Astrocyte (in vitro differentiated cells and primary cell): ENCODE measurements at regions not wholly inside any gene's neighbourhood (a gene's known extent, or its start where the extent isn't known, plus 50 kb on each side); places are given as distances from the start of the nearest gene placed in this dataset.

Source experiments
- DNase-seq: peaks from one replicate; pipeline ENCODE4 v3.0.0-alpha.2; 2010; ENCODE audit warnings: low read depth
- FAIRE-seq: peaks from 2 replicates; lab custom pipeline; 2011; peaks lifted over from hg19 to GRCh38; lab: Jason Lieb, UNC
- H2AFZ ChIP-seq: 2 replicates; pipeline ENCODE4 v1.6.0; 2012; ENCODE audit warnings: low read depth, low read length, inconsistent platforms
- H3K27ac ChIP-seq: 2 replicates; pipeline ENCODE4 v1.5.1; 2011; ENCODE audit warnings: low read depth, low read length, inconsistent platforms
- H3K27me3 ChIP-seq: 2 replicates; pipeline ENCODE4 v1.6.0; 2011; ENCODE audit warnings: low read length, inconsistent platforms; ENCODE audit not compliant: insufficient read depth
- H3K36me3 ChIP-seq: 2 replicates; pipeline ENCODE4 v1.5.1; 2011; ENCODE audit warnings: low read length, inconsistent platforms; ENCODE audit not compliant: insufficient read depth
- H3K4me1 ChIP-seq: 2 replicates; pipeline ENCODE4 v1.5.1; 2011; ENCODE audit warnings: low read length, inconsistent platforms; ENCODE audit not compliant: insufficient read depth
- H3K4me2 ChIP-seq: 2 replicates; pipeline ENCODE4 v1.6.0; 2012; ENCODE audit warnings: low read length, inconsistent platforms
- H3K4me3 ChIP-seq: 2 replicates; pipeline ENCODE4 v1.5.1; 2011; ENCODE audit warnings: low read depth, mild to moderate bottlenecking, low read length, inconsistent platforms; ENCODE audit not compliant: insufficient read depth
- H3K79me2 ChIP-seq: 2 replicates; pipeline ENCODE4 v1.6.0; 2012; ENCODE audit warnings: mild to moderate bottlenecking, low read length, inconsistent platforms; ENCODE audit not compliant: insufficient read depth
- H3K9ac ChIP-seq: 2 replicates; pipeline ENCODE4 v1.6.0; 2012; ENCODE audit warnings: mild to moderate bottlenecking, low read length, inconsistent platforms
- H3K9me3 ChIP-seq: 2 replicates; pipeline ENCODE4 v1.5.1; 2012; ENCODE audit warnings: low read depth, mild to moderate bottlenecking, low read length, inconsistent platforms; ENCODE audit not compliant: insufficient read depth
- H4K20me1 ChIP-seq: 2 replicates; pipeline ENCODE4 v1.6.0; 2012; ENCODE audit warnings: low read length, inconsistent platforms; ENCODE audit not compliant: insufficient read depth
- H3K27ac Mint-ChIP-seq: one replicate; pipeline ENCODE4 v1.8.0; 2021; ENCODE audit warnings: mild to moderate bottlenecking, mixed read lengths; ENCODE audit not compliant: unreplicated experiment
- H3K27me3 Mint-ChIP-seq: one replicate; pipeline ENCODE4 v1.8.0; 2021; ENCODE audit warnings: low read depth, mixed read lengths; ENCODE audit not compliant: unreplicated experiment
- H3K36me3 Mint-ChIP-seq: one replicate; pipeline ENCODE4 v1.8.0; 2021; ENCODE audit warnings: low read depth, mixed read lengths; ENCODE audit not compliant: unreplicated experiment
- H3K4me1 Mint-ChIP-seq: one replicate; pipeline ENCODE4 v1.8.0; 2021; ENCODE audit warnings: low read depth, mixed read lengths; ENCODE audit not compliant: unreplicated experiment
- H3K4me3 Mint-ChIP-seq: one replicate; pipeline ENCODE4 v1.8.0; 2021; ENCODE audit warnings: mild to moderate bottlenecking, moderate library complexity, mixed read lengths; ENCODE audit not compliant: unreplicated experiment
- H3K9me3 Mint-ChIP-seq: one replicate; pipeline ENCODE4 v1.8.0; 2021; ENCODE audit warnings: mild to moderate bottlenecking, mixed read lengths; ENCODE audit not compliant: unreplicated experiment
- EZH2 ChIP-seq: IDR thresholded peaks from 2 replicates; pipeline ENCODE4 v1.6.1; 2012; ENCODE audit warnings: mild to moderate bottlenecking, low read length, inconsistent platforms; ENCODE audit not compliant: insufficient read depth
- TF ChIP-seq, protein P1 (sequence below): IDR thresholded peaks from 2 replicates; pipeline ENCODE4 v1.5.1; 2011; ENCODE audit warnings: low read depth, mild to moderate bottlenecking, inconsistent platforms, low read length, moderate library complexity; ENCODE audit not compliant: insufficient read depth

DNA sequence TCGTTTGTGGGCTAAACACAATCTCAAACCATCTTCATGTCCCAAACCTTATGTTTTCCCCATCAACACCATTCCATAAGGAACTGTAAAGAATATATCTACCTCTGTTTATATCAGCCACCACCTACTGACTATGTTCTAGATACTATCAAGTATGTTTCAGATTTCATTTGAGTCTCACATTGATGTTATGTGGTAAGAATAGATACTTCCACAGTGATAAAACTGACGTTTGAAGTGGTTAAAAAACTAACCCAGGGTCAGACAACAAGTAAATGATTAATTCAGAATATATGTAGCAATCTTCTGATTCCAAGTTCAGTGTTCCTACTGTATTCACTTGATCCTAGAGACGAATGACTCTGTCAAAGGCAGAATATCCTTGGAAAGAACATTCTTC, 156.8 kb upstream of the RASGEF1B start:
- Mint-ChIP-seq H3K36me3 (no peaks in the 10 kb centered on the region), H3K27ac (no peak overlapping the region), H3K4me3 (no peak overlapping the region), H3K9me3 (no peaks in the 10 kb centered on the region), H3K27me3 (no peaks in the 10 kb centered on the region), H3K4me1 (peaks cover 35% of the 10 kb centered on the region)
- Histone ChIP-seq H3K4me3 (no peak overlapping the region), H3K4me1 (peaks cover 13% of the 10 kb centered on the region), H3K9me3 (no peaks in the 10 kb centered on the region), H3K27ac (no peak overlapping the region), H3K79me2 (no peaks in the 10 kb centered on the region), H4K20me1 (no peaks in the 10 kb centered on the region), H3K9ac (no peak overlapping the region), H3K4me2 (no peak overlapping the region), H3K27me3 (no peaks in the 10 kb centered on the region), H3K36me3 (no peaks in the 10 kb centered on the region), H2AFZ (no peak overlapping the region)
- DNase-seq (peak; percentile 1), FAIRE-seq (no peak)
- TF ChIP-seq, protein P1, sequence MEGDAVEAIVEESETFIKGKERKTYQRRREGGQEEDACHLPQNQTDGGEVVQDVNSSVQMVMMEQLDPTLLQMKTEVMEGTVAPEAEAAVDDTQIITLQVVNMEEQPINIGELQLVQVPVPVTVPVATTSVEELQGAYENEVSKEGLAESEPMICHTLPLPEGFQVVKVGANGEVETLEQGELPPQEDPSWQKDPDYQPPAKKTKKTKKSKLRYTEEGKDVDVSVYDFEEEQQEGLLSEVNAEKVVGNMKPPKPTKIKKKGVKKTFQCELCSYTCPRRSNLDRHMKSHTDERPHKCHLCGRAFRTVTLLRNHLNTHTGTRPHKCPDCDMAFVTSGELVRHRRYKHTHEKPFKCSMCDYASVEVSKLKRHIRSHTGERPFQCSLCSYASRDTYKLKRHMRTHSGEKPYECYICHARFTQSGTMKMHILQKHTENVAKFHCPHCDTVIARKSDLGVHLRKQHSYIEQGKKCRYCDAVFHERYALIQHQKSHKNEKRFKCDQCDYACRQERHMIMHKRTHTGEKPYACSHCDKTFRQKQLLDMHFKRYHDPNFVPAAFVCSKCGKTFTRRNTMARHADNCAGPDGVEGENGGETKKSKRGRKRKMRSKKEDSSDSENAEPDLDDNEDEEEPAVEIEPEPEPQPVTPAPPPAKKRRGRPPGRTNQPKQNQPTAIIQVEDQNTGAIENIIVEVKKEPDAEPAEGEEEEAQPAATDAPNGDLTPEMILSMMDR = no peak
- no peak for TF ChIP-seq EZH2

DNA sequence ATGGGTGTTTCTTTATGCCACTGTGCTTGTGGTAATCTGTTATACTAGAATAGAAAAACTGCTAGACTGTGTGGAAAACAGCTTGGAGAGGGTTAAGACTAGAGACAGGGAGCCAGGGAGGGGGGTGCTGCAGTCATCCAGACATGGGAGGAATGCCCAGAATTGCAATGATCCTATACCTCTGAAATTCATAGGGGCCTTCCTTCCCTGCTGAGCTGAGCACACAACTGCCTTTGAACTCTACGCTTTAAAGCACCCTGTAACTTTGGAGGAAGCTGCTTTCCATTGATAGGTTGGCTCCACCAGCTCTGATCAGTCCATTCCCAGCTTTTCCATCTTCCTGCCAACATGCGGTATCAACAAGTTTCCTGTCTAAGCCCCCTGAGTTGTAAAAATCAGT, 155.9 kb upstream of the RASGEF1B start:
- Mint-ChIP-seq H3K9me3 (no peaks in the 10 kb centered on the region), H3K4me1 (peaks cover 35% of the 10 kb centered on the region), H3K27me3 (no peaks in the 10 kb centered on the region), H3K36me3 (no peaks in the 10 kb centered on the region), H3K4me3 (no peak overlapping the region), H3K27ac (peak overlapping the region; percentile 0)
- no peaks in the 10 kb centered on the region for H3K9me3 ChIP-seq
- DNase-seq = peak; percentile 0
- no peak for FAIRE-seq
- H3K4me3 ChIP-seq = no peak overlapping the region
- H3K9ac ChIP-seq = no peak overlapping the region
- H3K27me3 ChIP-seq = no peaks in the 10 kb centered on the region
- no peak overlapping the region for H3K27ac ChIP-seq
- no peak overlapping the region for H2AFZ ChIP-seq
- no peak for TF ChIP-seq EZH2
- TF ChIP-seq, protein P1 = no peak
- H3K4me2 ChIP-seq = no peak overlapping the region
- no peaks in the 10 kb centered on the region for H3K79me2 ChIP-seq
- no peaks in the 10 kb centered on the region for H3K36me3 ChIP-seq
- H3K4me1 ChIP-seq = peaks cover 11% of the 10 kb centered on the region
- no peaks in the 10 kb centered on the region for H4K20me1 ChIP-seq

DNA sequence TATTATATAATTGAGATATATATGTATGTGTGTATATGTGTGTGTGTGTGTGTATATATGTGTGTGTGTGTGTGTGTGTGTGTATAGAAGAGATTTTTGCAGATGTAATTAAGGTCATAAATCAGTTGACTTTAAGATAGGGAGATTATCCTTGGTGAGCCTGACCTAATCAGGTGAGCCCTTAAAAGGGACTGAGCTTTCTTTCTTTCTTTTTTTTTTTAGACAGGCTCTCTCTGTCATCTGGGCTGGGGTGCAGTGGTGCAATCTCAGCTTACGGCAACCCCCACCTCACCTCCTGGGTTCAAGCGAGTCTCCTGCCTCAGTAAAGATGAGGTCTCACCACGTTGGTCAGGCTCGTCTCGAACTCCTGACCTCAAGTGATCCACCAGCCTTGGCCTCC, 155.1 kb upstream of the RASGEF1B start:
- Mint-ChIP-seq H3K4me1 (peaks cover 31% of the 10 kb centered on the region), H3K27ac (peak overlapping the region; percentile 13), H3K27me3 (no peaks in the 10 kb centered on the region), H3K4me3 (no peak overlapping the region), H3K9me3 (no peaks in the 10 kb centered on the region), H3K36me3 (no peaks in the 10 kb centered on the region)
- no peaks in the 10 kb centered on the region for H3K79me2 ChIP-seq
- peaks cover 6% of the 10 kb centered on the region for H3K4me1 ChIP-seq
- no peak overlapping the region for H3K27ac ChIP-seq
- H3K9me3 ChIP-seq = no peaks in the 10 kb centered on the region
- no peaks in the 10 kb centered on the region for H3K36me3 ChIP-seq
- FAIRE-seq (no peak), DNase-seq (no peak)
- no peak for TF ChIP-seq EZH2
- TF ChIP-seq, protein P1 = no peak
- no peak overlapping the region for H3K4me3 ChIP-seq
- no peaks in the 10 kb centered on the region for H3K27me3 ChIP-seq
- no peak overlapping the region for H3K9ac ChIP-seq
- no peaks in the 10 kb centered on the region for H4K20me1 ChIP-seq
- H2AFZ ChIP-seq = no peak overlapping the region
- H3K4me2 ChIP-seq = no peak overlapping the region
